Peyer's patch (tissue), 4 donors: ENCODE measurements at regions not wholly inside any gene's neighbourhood (a gene's known extent, or its start where the extent isn't known, plus 50 kb on each side); places are given as distances from the start of the nearest gene placed in this dataset.

Experiments used
- POLR2A ChIP-seq, 2 donors: fragments of 450-650 bp; IDR thresholded peaks; one replicate each; pipeline ENCODE4 v1.5.1; 2017; ENCODE audit warnings: antibody characterized with exemption in 2 of 2, mild to moderate bottlenecking in 2 of 2, moderate library complexity in 2 of 2
- TF ChIP-seq, protein P1 (sequence below), 6 experiments: fragments of 450-650 bp in 4 of 6; fragments of 200-600 bp in 2 of 6; sonication (generic) in 1 of 6; IDR thresholded peaks; one replicate each; pipeline ENCODE4 v1.5.1; 2017 to 2019; ENCODE audit warnings: antibody characterized with exemption in 6 of 6, mild to moderate bottlenecking in 3 of 6, moderate library complexity in 1 of 6

DNA sequence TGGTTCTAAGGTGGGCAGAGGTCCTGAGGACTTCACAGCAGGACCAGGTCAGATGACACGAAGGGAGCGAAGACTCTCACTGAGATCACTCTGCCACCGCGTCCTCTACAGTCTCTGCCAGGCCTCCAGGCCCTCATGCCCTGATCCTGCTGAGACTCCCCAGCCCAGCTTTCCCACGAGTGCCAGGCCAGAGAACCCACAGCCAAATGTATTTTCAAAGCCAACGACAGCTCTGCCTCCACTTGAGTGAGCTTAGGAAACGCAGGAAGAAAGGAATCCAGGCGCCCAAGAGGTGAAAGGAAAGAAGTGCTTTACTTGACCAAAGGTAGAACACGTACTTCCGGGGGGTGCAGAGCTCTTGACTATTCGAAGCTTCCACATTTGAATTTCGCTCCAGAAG lies 275.0 kb downstream of the XXYLT1 start:
- TF ChIP-seq, protein P1, sequence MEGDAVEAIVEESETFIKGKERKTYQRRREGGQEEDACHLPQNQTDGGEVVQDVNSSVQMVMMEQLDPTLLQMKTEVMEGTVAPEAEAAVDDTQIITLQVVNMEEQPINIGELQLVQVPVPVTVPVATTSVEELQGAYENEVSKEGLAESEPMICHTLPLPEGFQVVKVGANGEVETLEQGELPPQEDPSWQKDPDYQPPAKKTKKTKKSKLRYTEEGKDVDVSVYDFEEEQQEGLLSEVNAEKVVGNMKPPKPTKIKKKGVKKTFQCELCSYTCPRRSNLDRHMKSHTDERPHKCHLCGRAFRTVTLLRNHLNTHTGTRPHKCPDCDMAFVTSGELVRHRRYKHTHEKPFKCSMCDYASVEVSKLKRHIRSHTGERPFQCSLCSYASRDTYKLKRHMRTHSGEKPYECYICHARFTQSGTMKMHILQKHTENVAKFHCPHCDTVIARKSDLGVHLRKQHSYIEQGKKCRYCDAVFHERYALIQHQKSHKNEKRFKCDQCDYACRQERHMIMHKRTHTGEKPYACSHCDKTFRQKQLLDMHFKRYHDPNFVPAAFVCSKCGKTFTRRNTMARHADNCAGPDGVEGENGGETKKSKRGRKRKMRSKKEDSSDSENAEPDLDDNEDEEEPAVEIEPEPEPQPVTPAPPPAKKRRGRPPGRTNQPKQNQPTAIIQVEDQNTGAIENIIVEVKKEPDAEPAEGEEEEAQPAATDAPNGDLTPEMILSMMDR (IDR thresholded peaks at IDR 0.05): no peak
- no peak for TF ChIP-seq POLR2A (IDR thresholded peaks at IDR 0.05)
